DOHH2 (cell line): ENCODE measurements at regions not wholly inside any gene's neighbourhood (a gene's known extent, or its start where the extent isn't known, plus 50 kb on each side); places are given as distances from the start of the nearest gene placed in this dataset.

Experiments
- CTCF ChIP-seq: fragments of 200-600 bp; sonication (generic); IDR thresholded peaks from one replicate; pipeline ENCODE4 v1.5.1; 2014; ENCODE audit warnings: antibody characterized with exemption, mild to moderate bottlenecking, low read depth, low read length; ENCODE audit not compliant: poor library complexity, severe bottlenecking
- EZH2phosphoT487 ChIP-seq: fragments of 200-600 bp; sonication (generic); IDR thresholded peaks from 2 replicates; pipeline ENCODE4 v1.6.1; 2017; ENCODE audit warnings: borderline replicate concordance, mild to moderate bottlenecking, antibody characterized with exemption, low read length, moderate library complexity, mixed read lengths

- TF ChIP-seq CTCF (no peak), EZH2phosphoT487 (no peak)
These were observed 125.2 kb upstream of the SLC24A2 start for GRCh38 chr9:19914044-19914443.
